CD14-positive monocyte (primary cell): ENCODE measurements at regions not wholly inside any gene's neighbourhood (a gene's known extent, or its start where the extent isn't known, plus 50 kb on each side); places are given as distances from the start of the nearest gene placed in this dataset.

ENCODE experiments used
- DNase-seq, 3 donors: peaks; one replicate each; pipeline ENCODE4 v3.0.0-alpha.2; 2011 to 2022
- H2AFZ ChIP-seq: 2 replicates; pipeline ENCODE4 v1.6.0; 2012; ENCODE audit warnings: mild to moderate bottlenecking, low read depth, low read length, inconsistent platforms; ENCODE audit not compliant: insufficient read depth, poor library complexity, severe bottlenecking
- H3K27ac ChIP-seq, 2 donors: 1 replicate in 1 of 2; 2 replicates in 1 of 2; pipeline ENCODE4 v1.5.1; 2012 to 2013; ENCODE audit warnings: low read length in 2 of 2, control low read depth in 1 of 2, inconsistent platforms in 1 of 2, low read depth in 1 of 2, mild to moderate bottlenecking in 1 of 2
- H3K27me3 ChIP-seq, 2 donors: one replicate each; pipeline versions ENCODE4 v1.6.0 to v1.6.1; 2011 to 2013; ENCODE audit warnings: low read length in 2 of 2; ENCODE audit not compliant: control insufficient read depth in 2 of 2, insufficient read depth in 2 of 2
- H3K36me3 ChIP-seq, 2 donors: replicated peaks in 1 of 2; 1 replicate in 1 of 2; 2 replicates in 1 of 2; pipeline versions ENCODE4 v1.5.1 to v1.6.1; 2012 to 2013; ENCODE audit warnings: low read length in 2 of 2, control low read depth in 1 of 2, inconsistent platforms in 1 of 2, mild to moderate bottlenecking in 1 of 2; ENCODE audit not compliant: insufficient read depth in 2 of 2, control insufficient read depth in 1 of 2
- H3K4me1 ChIP-seq, 2 donors: 1 replicate in 1 of 2; 2 replicates in 1 of 2; pipeline versions ENCODE4 v1.5.1 to v1.6.1; 2012 to 2013; ENCODE audit warnings: low read length in 2 of 2, control low read depth in 1 of 2, inconsistent platforms in 1 of 2, mild to moderate bottlenecking in 1 of 2, moderate library complexity in 1 of 2; ENCODE audit not compliant: insufficient read depth in 2 of 2, control insufficient read depth in 1 of 2
- H3K4me2 ChIP-seq: replicated peaks from 2 replicates; pipeline ENCODE3; 2012; ENCODE audit warnings: low read length, moderate library complexity, mild to moderate bottlenecking; ENCODE audit not compliant: poor library complexity, severe bottlenecking; ENCODE audit errors: extremely low read depth
- H3K4me3 ChIP-seq, 3 experiments: fragments of 200-600 bp in 1 of 3; sonication (generic) in 1 of 3; replicated peaks in 1 of 3; 1 replicate in 2 of 3; 2 replicates in 1 of 3; pipeline ENCODE4 v1.5.1; 2011 to 2013; ENCODE audit warnings: low read length in 3 of 3, mild to moderate bottlenecking in 3 of 3, control low read depth in 2 of 3, low read depth in 2 of 3, inconsistent platforms in 1 of 3, moderate library complexity in 1 of 3
- H3K79me2 ChIP-seq: 2 replicates; pipeline ENCODE4 v1.6.0; 2012; ENCODE audit warnings: mild to moderate bottlenecking, control low read depth, inconsistent platforms, low read length, moderate library complexity; ENCODE audit not compliant: insufficient read depth
- H3K9ac ChIP-seq: 2 replicates; pipeline ENCODE4 v1.6.0; 2017; ENCODE audit warnings: low read length, mild to moderate bottlenecking; ENCODE audit not compliant: insufficient read depth, poor library complexity, severe bottlenecking
- H3K9me3 ChIP-seq, 2 donors: replicated peaks in 1 of 2; 1 replicate in 1 of 2; 2 replicates in 1 of 2; pipeline versions ENCODE4 v1.5.1 to v1.6.1; 2012 to 2013; ENCODE audit warnings: low read length in 2 of 2, control low read depth in 1 of 2; ENCODE audit not compliant: control insufficient read depth in 1 of 2, insufficient read depth in 1 of 2
- H4K20me1 ChIP-seq: 2 replicates; pipeline ENCODE4 v1.6.0; 2012; ENCODE audit warnings: mild to moderate bottlenecking, low read length, control low read depth, moderate library complexity; ENCODE audit not compliant: insufficient read depth
- H3K27ac Mint-ChIP-seq, 7 donors: one replicate each; pipeline ENCODE4 v1.8.0; 2020; ENCODE audit warnings: mild to moderate bottlenecking in 7 of 7, mixed read lengths in 7 of 7, moderate library complexity in 6 of 7, inconsistent platforms in 2 of 7
- H3K27me3 Mint-ChIP-seq, 3 donors: one replicate each; pipeline ENCODE4 v1.8.0; 2021 to 2022; ENCODE audit warnings: low read depth in 3 of 3, mild to moderate bottlenecking in 3 of 3, mixed read lengths in 3 of 3, moderate library complexity in 3 of 3, inconsistent platforms in 1 of 3
- H3K36me3 Mint-ChIP-seq, 2 donors: one replicate each; pipeline ENCODE4 v1.8.0; 2020; ENCODE audit warnings: mixed read lengths in 2 of 2, inconsistent platforms in 1 of 2, mild to moderate bottlenecking in 1 of 2
- H3K4me1 Mint-ChIP-seq: one replicate; pipeline ENCODE4 v1.8.0; 2020; ENCODE audit warnings: mild to moderate bottlenecking, mixed read lengths
- H3K4me3 Mint-ChIP-seq, 2 donors: one replicate each; pipeline ENCODE4 v1.8.0; 2020; ENCODE audit warnings: mild to moderate bottlenecking in 2 of 2, mixed read lengths in 2 of 2, moderate library complexity in 1 of 2
- H3K9me3 Mint-ChIP-seq, 7 donors: one replicate each; pipeline ENCODE4 v1.8.0; 2020 to 2022; ENCODE audit warnings: mixed read lengths in 7 of 7, mild to moderate bottlenecking in 6 of 7, moderate library complexity in 6 of 7, inconsistent platforms in 2 of 7
- CTCF ChIP-seq: fragments of 200-600 bp; IDR thresholded peaks from one replicate; pipeline ENCODE4 v1.8.0; 2022; ENCODE audit warnings: antibody characterized with exemption, mild to moderate bottlenecking
- WGBS: methylation state at CpG from one replicate; pipeline ENCODE4 v1.1.5; 2013; ENCODE audit warnings: missing lambda C conversion rate; ENCODE audit not compliant: insufficient coverage; 5-methylcytosine and 5-hydroxymethylcytosine counted together
- intact Hi-C, 2 donors: fragments of 100-400 bp; cut with micrococcal nuclease; formaldehyde crosslinking; loops; one replicate each; pipeline versions ENCODE4 v1.15.0 to v1.15.1; 2023

- Histone ChIP-seq H3K9ac (no peak overlapping the region), H3K9me3 (no peaks in the 10 kb centered on the region), H3K4me3 (no peak overlapping the region), H3K27me3 (no peaks in the 10 kb centered on the region), H3K4me2 (no peak overlapping the region), H3K79me2 (no peaks in the 10 kb centered on the region), H3K4me1 (no peaks in the 10 kb centered on the region), H2AFZ (no peak overlapping the region), H4K20me1 (no peaks in the 10 kb centered on the region), H3K27ac (no peak overlapping the region), H3K36me3 (no peaks in the 10 kb centered on the region)
- no peak overlapping the region for H3K4me3 Mint-ChIP-seq
- no peak overlapping the region for H3K27ac Mint-ChIP-seq
- no peaks in the 10 kb centered on the region for H3K36me3 Mint-ChIP-seq
- H3K27me3 Mint-ChIP-seq = peaks cover 0 to 2% (median 0%) of the 10 kb centered on the region in 3 donors
- DNase-seq = no peak
- no peak for TF ChIP-seq CTCF
- intact Hi-C loops = no loop called here
- 80% methylated on average over 1 of the region's 3 CpGs for WGBS
- no peaks in the 10 kb centered on the region for H3K4me1 Mint-ChIP-seq
- peaks cover 0 to 3% (median 0%) of the 10 kb centered on the region in 7 donors for H3K9me3 Mint-ChIP-seq
These were observed 88.3 kb upstream of the GADD45A start for GRCh38 chr1:67596674-67597073.

- Mint-ChIP-seq H3K27me3 (peaks cover 0 to 2% (median 0%) of the 10 kb centered on the region in 3 donors), H3K4me3 (no peak overlapping the region), H3K9me3 (peaks cover 0 to 3% (median 0%) of the 10 kb centered on the region in 7 donors), H3K4me1 (peaks cover 2% of the 10 kb centered on the region), H3K27ac (no peak overlapping the region), H3K36me3 (no peaks in the 10 kb centered on the region)
- H3K79me2 ChIP-seq = no peaks in the 10 kb centered on the region
- no peaks in the 10 kb centered on the region for H3K27me3 ChIP-seq
- no peak overlapping the region for H3K4me2 ChIP-seq
- no peak overlapping the region for H3K9ac ChIP-seq
- no peak for DNase-seq
- H3K9me3 ChIP-seq = no peaks in the 10 kb centered on the region
- no peaks in the 10 kb centered on the region for H4K20me1 ChIP-seq
- no peak for TF ChIP-seq CTCF
- H3K4me1 ChIP-seq = no peaks in the 10 kb centered on the region
- H3K36me3 ChIP-seq = no peaks in the 10 kb centered on the region
- intact Hi-C loops = no loop called here
- WGBS = no CpG with 5 or more reads among the region's 3 CpGs
- H2AFZ ChIP-seq = no peak overlapping the region
- H3K27ac ChIP-seq = no peak overlapping the region
- H3K4me3 ChIP-seq = no peak overlapping the region
These were observed 87.7 kb upstream of the GADD45A start for GRCh38 chr1:67597336-67597735.
